ENCODE measurements at regions not wholly inside any gene's neighbourhood (a gene's known extent, or its start where the extent isn't known, plus 50 kb on each side); places are given as distances from the start of the nearest gene placed in this dataset.

DNA sequence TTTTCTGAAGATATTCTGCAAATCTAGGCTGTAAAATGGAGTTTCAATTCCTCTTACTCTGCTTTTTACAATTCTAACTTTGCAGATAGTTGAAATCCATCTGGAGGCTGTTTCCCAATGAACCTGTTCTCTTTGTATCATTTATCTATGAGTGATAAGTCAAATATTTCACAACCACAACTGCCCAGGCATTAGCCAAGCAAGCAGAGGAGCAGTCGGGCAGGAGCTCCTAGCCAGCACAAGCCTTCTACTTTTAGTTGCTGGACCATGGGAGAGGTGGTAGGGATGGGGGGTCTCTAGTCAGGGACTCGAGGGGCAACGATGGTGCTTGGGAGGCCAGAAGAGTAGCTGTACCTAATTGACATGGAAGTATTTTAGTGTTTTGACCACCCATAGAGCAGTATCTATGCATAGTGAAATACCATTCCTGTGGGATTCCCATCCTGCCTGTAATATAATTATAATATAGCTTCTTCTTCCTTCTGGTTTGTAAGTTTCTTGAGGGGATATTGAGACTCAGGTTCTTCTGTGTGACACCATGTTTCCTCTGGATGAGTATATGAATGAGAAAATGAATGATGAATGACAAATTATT is 353.5 kb upstream of the IL12A start:
- TF ChIP-seq, protein P1, sequence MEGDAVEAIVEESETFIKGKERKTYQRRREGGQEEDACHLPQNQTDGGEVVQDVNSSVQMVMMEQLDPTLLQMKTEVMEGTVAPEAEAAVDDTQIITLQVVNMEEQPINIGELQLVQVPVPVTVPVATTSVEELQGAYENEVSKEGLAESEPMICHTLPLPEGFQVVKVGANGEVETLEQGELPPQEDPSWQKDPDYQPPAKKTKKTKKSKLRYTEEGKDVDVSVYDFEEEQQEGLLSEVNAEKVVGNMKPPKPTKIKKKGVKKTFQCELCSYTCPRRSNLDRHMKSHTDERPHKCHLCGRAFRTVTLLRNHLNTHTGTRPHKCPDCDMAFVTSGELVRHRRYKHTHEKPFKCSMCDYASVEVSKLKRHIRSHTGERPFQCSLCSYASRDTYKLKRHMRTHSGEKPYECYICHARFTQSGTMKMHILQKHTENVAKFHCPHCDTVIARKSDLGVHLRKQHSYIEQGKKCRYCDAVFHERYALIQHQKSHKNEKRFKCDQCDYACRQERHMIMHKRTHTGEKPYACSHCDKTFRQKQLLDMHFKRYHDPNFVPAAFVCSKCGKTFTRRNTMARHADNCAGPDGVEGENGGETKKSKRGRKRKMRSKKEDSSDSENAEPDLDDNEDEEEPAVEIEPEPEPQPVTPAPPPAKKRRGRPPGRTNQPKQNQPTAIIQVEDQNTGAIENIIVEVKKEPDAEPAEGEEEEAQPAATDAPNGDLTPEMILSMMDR (IDR thresholded peaks at IDR 0.05; ENCODE audit: low read length): no peak
- TF ChIP-seq EZH2 (optimal IDR thresholded peaks at IDR 0.05; ENCODE audit: low read depth, low read length) (no peak), EZH2phosphoT487 (IDR thresholded peaks at IDR 0.05; ENCODE audit: low read length) (no peak)
- Histone ChIP-seq H3K36me3 (replicated peaks; ENCODE audit: insufficient read depth, low read length) (no peaks in the 10 kb centered on the region), H3K9ac (ENCODE audit: low read length) (no peak overlapping the region), H3K9me2 (replicated peaks; ENCODE audit: insufficient read depth, low read length) (no peaks in the 10 kb centered on the region; the same call in 1 of the 2 replicates), H4K20me1 (ENCODE audit: insufficient read depth, low read length) (no peaks in the 10 kb centered on the region), H2AFZ (ENCODE audit: low read length) (no peak overlapping the region), H3K27me3 (replicated peaks; ENCODE audit: insufficient read depth, low read length) (no peaks in the 10 kb centered on the region), H3K9me3 (replicated peaks; ENCODE audit: insufficient read depth, low read length) (no peaks in the 10 kb centered on the region), H3K4me1 (ENCODE audit: low read length) (no peaks in the 10 kb centered on the region), H3K79me2 (ENCODE audit: low read length) (no peaks in the 10 kb centered on the region), H3K4me2 (ENCODE audit: low read depth, low read length) (no peak overlapping the region), H3K4me3 (ENCODE audit: low read length) (no peak overlapping the region), H3K27ac (ENCODE audit: low read length) (no peak overlapping the region), H3F3A (ENCODE audit: insufficient read depth, low read length) (no peaks in the 10 kb centered on the region)
- no peak for DNase-seq

DNA sequence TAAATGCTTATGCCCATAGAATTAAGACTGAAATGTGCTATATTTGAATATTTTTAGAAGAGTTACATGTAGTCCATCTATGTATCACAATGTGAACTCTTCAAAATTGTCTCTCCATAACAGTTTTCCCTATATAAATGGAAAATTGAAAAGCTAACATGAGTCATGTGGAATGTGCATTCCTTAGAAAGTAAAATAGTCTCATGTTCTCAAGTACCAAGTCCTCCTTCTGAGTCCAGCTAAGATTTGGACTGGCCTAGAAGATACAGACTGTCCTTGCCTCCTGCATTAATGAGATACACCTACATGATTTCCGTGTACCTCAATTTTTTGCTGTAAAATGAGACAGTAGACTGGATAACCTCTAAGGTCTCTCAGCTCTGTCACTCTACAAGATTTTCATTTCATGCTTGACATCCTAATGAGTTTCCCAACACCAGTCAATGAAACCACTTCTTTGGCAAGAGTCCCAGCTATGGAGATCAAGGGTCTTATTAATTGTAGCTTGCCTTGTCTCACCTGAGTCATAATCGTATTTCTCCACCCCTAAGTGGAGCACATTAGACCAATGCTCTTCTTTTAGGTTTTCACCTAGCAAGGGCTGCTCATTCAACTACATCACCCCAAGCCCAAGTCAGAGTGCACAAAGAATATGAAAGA is 350.6 kb upstream of the IL12A start:
- no peaks in the 10 kb centered on the region for H3K4me1 ChIP-seq (ENCODE audit: low read length)
- H3K79me2 ChIP-seq (ENCODE audit: low read length): no peaks in the 10 kb centered on the region
- DNase-seq: no peak
- no peaks in the 10 kb centered on the region for H3K36me3 ChIP-seq (replicated peaks; ENCODE audit: insufficient read depth, low read length)
- no peaks in the 10 kb centered on the region for H4K20me1 ChIP-seq (ENCODE audit: insufficient read depth, low read length)
- H3K9ac ChIP-seq (ENCODE audit: low read length): no peak overlapping the region
- TF ChIP-seq, protein P1 (IDR thresholded peaks at IDR 0.05; ENCODE audit: low read length): no peak
- no peak for TF ChIP-seq EZH2 (optimal IDR thresholded peaks at IDR 0.05; ENCODE audit: low read depth, low read length)
- TF ChIP-seq EZH2phosphoT487 (IDR thresholded peaks at IDR 0.05; ENCODE audit: low read length): no peak
- no peaks in the 10 kb centered on the region for H3K27me3 ChIP-seq (replicated peaks; ENCODE audit: insufficient read depth, low read length)
- H3F3A ChIP-seq (ENCODE audit: insufficient read depth, low read length): no peaks in the 10 kb centered on the region
- no peak overlapping the region for H2AFZ ChIP-seq (ENCODE audit: low read length)
- H3K27ac ChIP-seq (ENCODE audit: low read length): no peak overlapping the region
- H3K9me2 ChIP-seq (replicated peaks; ENCODE audit: insufficient read depth, low read length): no peaks in the 10 kb centered on the region
- no peak overlapping the region for H3K4me2 ChIP-seq (ENCODE audit: low read depth, low read length)
- no peak overlapping the region for H3K4me3 ChIP-seq (ENCODE audit: low read length)
- H3K9me3 ChIP-seq (replicated peaks; ENCODE audit: insufficient read depth, low read length): no peaks in the 10 kb centered on the region

DNA sequence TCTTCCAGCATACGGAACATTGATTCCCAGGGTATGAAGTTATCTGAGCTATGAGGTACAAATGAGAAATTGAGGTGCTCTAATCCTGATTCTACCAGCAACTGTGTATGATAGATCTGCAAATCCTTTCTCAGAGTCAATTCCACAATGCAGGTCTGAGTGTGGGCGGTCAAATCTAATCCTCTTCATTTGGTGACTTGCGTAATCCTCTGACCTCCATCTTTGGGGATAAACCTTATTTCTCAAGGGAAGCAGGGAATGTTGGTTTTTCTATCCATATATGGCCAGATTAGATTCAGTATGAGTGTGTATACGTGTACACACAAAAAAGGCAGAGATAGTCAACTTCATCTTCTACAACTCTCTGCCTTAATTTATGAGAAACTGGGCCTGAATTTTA is 348.4 kb upstream of the IL12A start:
- Histone ChIP-seq H3F3A (ENCODE audit: insufficient read depth, low read length) (no peaks in the 10 kb centered on the region), H2AFZ (ENCODE audit: low read length) (no peak overlapping the region), H3K27ac (ENCODE audit: low read length) (no peak overlapping the region), H3K4me3 (ENCODE audit: low read length) (no peak overlapping the region), H3K27me3 (replicated peaks; ENCODE audit: insufficient read depth, low read length) (no peaks in the 10 kb centered on the region), H3K36me3 (replicated peaks; ENCODE audit: insufficient read depth, low read length) (no peaks in the 10 kb centered on the region), H3K9me2 (replicated peaks; ENCODE audit: insufficient read depth, low read length) (no peaks in the 10 kb centered on the region), H3K79me2 (ENCODE audit: low read length) (no peaks in the 10 kb centered on the region), H3K9ac (ENCODE audit: low read length) (no peak overlapping the region), H3K4me1 (ENCODE audit: low read length) (no peaks in the 10 kb centered on the region), H3K4me2 (ENCODE audit: low read depth, low read length) (no peak overlapping the region), H4K20me1 (ENCODE audit: insufficient read depth, low read length) (no peaks in the 10 kb centered on the region), H3K9me3 (replicated peaks; ENCODE audit: insufficient read depth, low read length) (no peaks in the 10 kb centered on the region)
- TF ChIP-seq EZH2 (optimal IDR thresholded peaks at IDR 0.05; ENCODE audit: low read depth, low read length): no peak
- DNase-seq: no peak

DNA sequence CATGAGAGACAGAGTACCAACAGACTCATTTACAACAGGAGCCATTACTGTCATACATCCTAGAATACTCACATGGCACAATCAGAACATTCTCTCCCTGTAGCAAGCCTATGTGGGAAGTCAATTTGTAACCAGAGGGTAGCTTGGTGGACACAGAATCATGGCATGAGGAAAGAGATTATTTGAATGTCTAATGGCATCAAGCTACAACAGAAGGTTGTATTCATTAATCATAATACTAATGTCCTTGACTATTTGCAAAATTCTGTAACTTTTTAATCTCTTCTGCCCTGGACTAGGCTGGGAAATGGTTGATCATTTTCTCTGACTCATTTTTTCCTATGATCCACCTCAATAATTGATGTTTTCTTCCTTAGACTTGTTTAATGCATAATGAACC is 345.2 kb upstream of the IL12A start:
- Histone ChIP-seq H3K9me3 (replicated peaks; ENCODE audit: insufficient read depth, low read length) (no peaks in the 10 kb centered on the region), H3K9ac (ENCODE audit: low read length) (no peak overlapping the region), H3K79me2 (ENCODE audit: low read length) (no peaks in the 10 kb centered on the region), H3K36me3 (replicated peaks; ENCODE audit: insufficient read depth, low read length) (no peaks in the 10 kb centered on the region), H3F3A (ENCODE audit: insufficient read depth, low read length) (no peaks in the 10 kb centered on the region), H3K27me3 (replicated peaks; ENCODE audit: insufficient read depth, low read length) (no peaks in the 10 kb centered on the region), H3K9me2 (replicated peaks; ENCODE audit: insufficient read depth, low read length) (no peaks in the 10 kb centered on the region), H3K4me1 (ENCODE audit: low read length) (no peaks in the 10 kb centered on the region), H3K4me2 (ENCODE audit: low read depth, low read length) (no peak overlapping the region), H4K20me1 (ENCODE audit: insufficient read depth, low read length) (no peaks in the 10 kb centered on the region), H3K4me3 (ENCODE audit: low read length) (no peak overlapping the region), H3K27ac (ENCODE audit: low read length) (no peak overlapping the region), H2AFZ (ENCODE audit: low read length) (no peak overlapping the region)
- DNase-seq: no peak
- TF ChIP-seq EZH2 (optimal IDR thresholded peaks at IDR 0.05; ENCODE audit: low read depth, low read length): no peak
- TF ChIP-seq, protein P1 (IDR thresholded peaks at IDR 0.05; ENCODE audit: low read length): no peak

Measured in MM.1S (cell line).